ENCODE measurements at regions not wholly inside any gene's neighbourhood (a gene's known extent, or its start where the extent isn't known, plus 50 kb on each side); places are given as distances from the start of the nearest gene placed in this dataset.

DNA sequence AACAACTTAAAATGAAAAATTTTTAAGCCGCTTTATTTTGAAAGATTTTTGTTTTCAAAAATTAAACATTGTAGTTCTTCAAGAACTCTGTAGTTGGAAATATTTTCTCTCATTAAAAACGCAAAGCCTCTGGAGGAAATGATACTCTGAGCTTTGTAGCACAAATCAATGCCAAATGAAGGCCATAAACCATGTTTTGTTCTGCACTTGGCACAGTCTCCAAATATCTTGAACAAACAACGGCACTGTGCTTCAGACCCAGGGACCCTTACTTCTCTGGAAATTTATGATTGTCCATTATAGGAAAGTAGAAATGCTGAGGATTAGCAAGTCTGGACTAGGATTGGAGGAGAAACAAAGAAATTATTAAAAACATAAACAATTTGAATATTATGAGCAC is 160.8 kb upstream of the BMP4 start:
- TF ChIP-seq, protein P1, sequence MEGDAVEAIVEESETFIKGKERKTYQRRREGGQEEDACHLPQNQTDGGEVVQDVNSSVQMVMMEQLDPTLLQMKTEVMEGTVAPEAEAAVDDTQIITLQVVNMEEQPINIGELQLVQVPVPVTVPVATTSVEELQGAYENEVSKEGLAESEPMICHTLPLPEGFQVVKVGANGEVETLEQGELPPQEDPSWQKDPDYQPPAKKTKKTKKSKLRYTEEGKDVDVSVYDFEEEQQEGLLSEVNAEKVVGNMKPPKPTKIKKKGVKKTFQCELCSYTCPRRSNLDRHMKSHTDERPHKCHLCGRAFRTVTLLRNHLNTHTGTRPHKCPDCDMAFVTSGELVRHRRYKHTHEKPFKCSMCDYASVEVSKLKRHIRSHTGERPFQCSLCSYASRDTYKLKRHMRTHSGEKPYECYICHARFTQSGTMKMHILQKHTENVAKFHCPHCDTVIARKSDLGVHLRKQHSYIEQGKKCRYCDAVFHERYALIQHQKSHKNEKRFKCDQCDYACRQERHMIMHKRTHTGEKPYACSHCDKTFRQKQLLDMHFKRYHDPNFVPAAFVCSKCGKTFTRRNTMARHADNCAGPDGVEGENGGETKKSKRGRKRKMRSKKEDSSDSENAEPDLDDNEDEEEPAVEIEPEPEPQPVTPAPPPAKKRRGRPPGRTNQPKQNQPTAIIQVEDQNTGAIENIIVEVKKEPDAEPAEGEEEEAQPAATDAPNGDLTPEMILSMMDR (IDR thresholded peaks at IDR 0.05 in 8 of 11, conservative IDR thresholded peaks at IDR 0.05 in 3 of 11), result no peak
- TF ChIP-seq POLR2A (IDR thresholded peaks at IDR 0.05) (no peak), POLR2AphosphoS5 (IDR thresholded peaks at IDR 0.05) (no peak)
- no peak for DNase-seq
- WGBS, 5 donors, result 44 to 60% (median 46%) methylated on average over 3 of the region's 3 CpGs
- H3K27me3 ChIP-seq (replicated peaks in 1 of 7), result no peaks in the 10 kb centered on the region
- H3K4me3 ChIP-seq, result no peak overlapping the region
- H3K9me3 ChIP-seq, result no peaks in the 10 kb centered on the region
- no peaks in the 10 kb centered on the region for H3K36me3 ChIP-seq
- H3K27ac ChIP-seq, result no peak overlapping the region
- intact Hi-C loops (cut with DNase I; ENCODE audit: low total_unique reads), result no loop called here
- H3K4me1 ChIP-seq, result no peaks in the 10 kb centered on the region

GRCh38 chr14:54117924-54118323 is 161.3 kb upstream of the BMP4 start:
- no peak for DNase-seq
- Histone ChIP-seq H3K27me3 (replicated peaks in 1 of 7) (no peaks in the 10 kb centered on the region), H3K27ac (no peak overlapping the region), H3K36me3 (no peaks in the 10 kb centered on the region), H3K4me3 (no peak overlapping the region), H3K9me3 (no peaks in the 10 kb centered on the region), H3K4me1 (no peaks in the 10 kb centered on the region)
- TF ChIP-seq POLR2AphosphoS5 (IDR thresholded peaks at IDR 0.05) (no peak), POLR2A (IDR thresholded peaks at IDR 0.05) (no peak)
- TF ChIP-seq, protein P1 (IDR thresholded peaks at IDR 0.05 in 8 of 11, conservative IDR thresholded peaks at IDR 0.05 in 3 of 11), result no peak
- intact Hi-C loops (cut with DNase I; ENCODE audit: low total_unique reads), result no loop called here
- WGBS, 5 donors, result 68 to 84% (median 78%) methylated on average over 3 of the region's 3 CpGs

GRCh38 chr14:54120260-54120659 is 163.6 kb upstream of the BMP4 start:
- Histone ChIP-seq H3K4me3 (no peak overlapping the region), H3K27me3 (replicated peaks in 1 of 7) (no peaks in the 10 kb centered on the region), H3K27ac (no peak overlapping the region), H3K9me3 (peaks cover 0 to 4% (median 0%) of the 10 kb centered on the region in 8 donors), H3K36me3 (no peaks in the 10 kb centered on the region), H3K4me1 (no peaks in the 10 kb centered on the region)
- DNase-seq, result no peak
- intact Hi-C loops (cut with DNase I; ENCODE audit: low total_unique reads), result no loop called here
- 83 to 87% (median 84%) methylated on average over 1 of the region's 1 CpG for WGBS, 5 donors
- TF ChIP-seq POLR2A (IDR thresholded peaks at IDR 0.05), result no peak
- no peak for TF ChIP-seq POLR2AphosphoS5 (IDR thresholded peaks at IDR 0.05)
- TF ChIP-seq, protein P1 (IDR thresholded peaks at IDR 0.05 in 8 of 11, conservative IDR thresholded peaks at IDR 0.05 in 3 of 11), result no peak

- Histone ChIP-seq H3K4me1 (no peaks in the 10 kb centered on the region), H3K4me3 (no peak overlapping the region), H3K9me3 (peaks cover 0 to 4% (median 0%) of the 10 kb centered on the region in 8 donors), H3K27me3 (replicated peaks in 1 of 7) (no peaks in the 10 kb centered on the region), H3K27ac (no peak overlapping the region), H3K36me3 (no peaks in the 10 kb centered on the region)
- 76 to 87% (median 80%) methylated on average over 5 of the region's 5 CpGs for WGBS, 5 donors
- no peak for DNase-seq
- intact Hi-C loops (cut with DNase I; ENCODE audit: low total_unique reads), result no loop called here
- TF ChIP-seq POLR2A (IDR thresholded peaks at IDR 0.05) (no peak), POLR2AphosphoS5 (IDR thresholded peaks at IDR 0.05) (no peak)
- TF ChIP-seq, protein P1 (IDR thresholded peaks at IDR 0.05 in 8 of 11, conservative IDR thresholded peaks at IDR 0.05 in 3 of 11), result no peak
Measured at GRCh38 chr14:54121466-54122027, 164.9 kb upstream of the BMP4 start.

All from spleen (tissue), 11 donors.